ENCODE measurements at regions not wholly inside any gene's neighbourhood (a gene's known extent, or its start where the extent isn't known, plus 50 kb on each side); places are given as distances from the start of the nearest gene placed in this dataset.
"Not testable (repeated sequence)": the region's sequence is repeated elsewhere in the genome, so short reads cannot be mapped to it uniquely, and the experiment has no call there.

GRCh38 chr16:66175058-66175457 is 191.4 kb upstream of the CDH5 start:
- no peak overlapping the region for H3K4me3 Mint-ChIP-seq
- H3K27me3 Mint-ChIP-seq, result peaks cover 4 to 14% (median 7%) of the 10 kb centered on the region in 3 donors
- no peaks in the 10 kb centered on the region for H3K36me3 Mint-ChIP-seq
- DNase-seq (no peak), ATAC-seq (ENCODE audit: low read depth in 2 of 2) (no peak)
- peak overlapping the region in 1 of 6 donors; percentile 48 for H3K27ac Mint-ChIP-seq
- no peaks in the 10 kb centered on the region for H3K4me1 Mint-ChIP-seq
- peaks cover under 1 to 21% (median 6%) of the 10 kb centered on the region in 7 donors for H3K9me3 Mint-ChIP-seq

GRCh38 chr16:66173796-66174195 is 192.7 kb upstream of the CDH5 start:
- H3K4me3 Mint-ChIP-seq; H3K36me3 Mint-ChIP-seq; H3K4me1 Mint-ChIP-seq; H3K27ac Mint-ChIP-seq; ATAC-seq (ENCODE audit: low read depth in 2 of 2); DNase-seq: not testable (repeated sequence)
- H3K27me3 Mint-ChIP-seq, result peaks cover 4 to 14% (median 11%) of the 10 kb centered on the region in 3 donors
- peaks cover 0 to 11% (median 0%) of the 10 kb centered on the region in 7 donors for H3K9me3 Mint-ChIP-seq

GRCh38 chr16:66173181-66173580 is 193.3 kb upstream of the CDH5 start:
- H3K36me3 Mint-ChIP-seq; ATAC-seq (ENCODE audit: low read depth in 2 of 2); H3K4me3 Mint-ChIP-seq; DNase-seq; H3K4me1 Mint-ChIP-seq; H3K9me3 Mint-ChIP-seq: not testable (repeated sequence)
- H3K27me3 Mint-ChIP-seq, result peaks cover 4 to 14% (median 12%) of the 10 kb centered on the region in 3 donors
- H3K27ac Mint-ChIP-seq, result peak overlapping the region in 1 of 6 donors; percentile 49

- Mint-ChIP-seq H3K9me3 (peaks cover 0 to under 1% (median 0%) of the 10 kb centered on the region in 7 donors), H3K36me3 (no peaks in the 10 kb centered on the region), H3K4me1 (no peaks in the 10 kb centered on the region), H3K27me3 (peaks cover 2 to 14% (median 13%) of the 10 kb centered on the region in 3 donors), H3K4me3 (no peak overlapping the region), H3K27ac (no peak overlapping the region)
- DNase-seq (no peak), ATAC-seq (ENCODE audit: low read depth in 2 of 2) (no peak)
These were observed 194.0 kb upstream of the CDH5 start for GRCh38 chr16:66172463-66172862.

- H3K4me1 Mint-ChIP-seq, result no peaks in the 10 kb centered on the region
- peaks cover 0 to 18% (median 10%) of the 10 kb centered on the region in 3 donors for H3K27me3 Mint-ChIP-seq
- H3K9me3 Mint-ChIP-seq, result no peaks in the 10 kb centered on the region
- no peak for ATAC-seq (ENCODE audit: low read depth in 2 of 2)
- no peak for DNase-seq
- H3K4me3 Mint-ChIP-seq, result no peak overlapping the region
- H3K36me3 Mint-ChIP-seq, result no peaks in the 10 kb centered on the region
- no peak overlapping the region for H3K27ac Mint-ChIP-seq
These were observed 194.9 kb upstream of the CDH5 start for GRCh38 chr16:66171578-66171977.

GRCh38 chr16:66170989-66171388 is 195.5 kb upstream of the CDH5 start:
- Mint-ChIP-seq H3K4me1 (no peaks in the 10 kb centered on the region), H3K4me3 (no peak overlapping the region), H3K36me3 (no peaks in the 10 kb centered on the region), H3K9me3 (no peaks in the 10 kb centered on the region), H3K27ac (no peak overlapping the region), H3K27me3 (peaks cover 0 to 13% (median 7%) of the 10 kb centered on the region in 3 donors)
- DNase-seq, result no peak
- ATAC-seq (ENCODE audit: low read depth in 2 of 2), result no peak

GRCh38 chr16:66169817-66170216 is 196.7 kb upstream of the CDH5 start:
- ATAC-seq (ENCODE audit: low read depth in 2 of 2) (no peak), DNase-seq (no peak)
- H3K4me3 Mint-ChIP-seq, result no peak overlapping the region
- H3K27ac Mint-ChIP-seq, result no peak overlapping the region
- no peaks in the 10 kb centered on the region for H3K4me1 Mint-ChIP-seq
- no peaks in the 10 kb centered on the region for H3K9me3 Mint-ChIP-seq
- peaks cover 5 to 13% (median 7%) of the 10 kb centered on the region in 3 donors for H3K27me3 Mint-ChIP-seq
- H3K36me3 Mint-ChIP-seq, result no peaks in the 10 kb centered on the region

GRCh38 chr16:66168777-66169176 is 197.7 kb upstream of the CDH5 start:
- no peak for ATAC-seq (ENCODE audit: low read depth in 2 of 2)
- H3K4me3 Mint-ChIP-seq, result no peak overlapping the region
- peaks cover 5 to 13% (median 7%) of the 10 kb centered on the region in 3 donors for H3K27me3 Mint-ChIP-seq
- H3K27ac Mint-ChIP-seq, result no peak overlapping the region
- H3K9me3 Mint-ChIP-seq, result no peaks in the 10 kb centered on the region
- H3K4me1 Mint-ChIP-seq, result no peaks in the 10 kb centered on the region
- H3K36me3 Mint-ChIP-seq, result no peaks in the 10 kb centered on the region
- DNase-seq, result no peak

GRCh38 chr16:66167564-66168291 is 198.8 kb upstream of the CDH5 start:
- DNase-seq (no peak), ATAC-seq (ENCODE audit: low read depth in 2 of 2) (no peak)
- Mint-ChIP-seq H3K27ac (no peak overlapping the region), H3K9me3 (no peaks in the 10 kb centered on the region), H3K27me3 (peaks cover 7 to 13% (median 9%) of the 10 kb centered on the region in 3 donors), H3K4me1 (no peaks in the 10 kb centered on the region), H3K4me3 (no peak overlapping the region), H3K36me3 (no peaks in the 10 kb centered on the region)

GRCh38 chr16:66166490-66166889 is 200.0 kb upstream of the CDH5 start:
- ATAC-seq (ENCODE audit: low read depth in 2 of 2) (no peak), DNase-seq (no peak)
- Mint-ChIP-seq H3K4me1 (no peaks in the 10 kb centered on the region), H3K4me3 (no peak overlapping the region), H3K9me3 (no peaks in the 10 kb centered on the region), H3K27ac (no peak overlapping the region), H3K36me3 (no peaks in the 10 kb centered on the region), H3K27me3 (peaks cover 7 to 13% (median 9%) of the 10 kb centered on the region in 3 donors)

GRCh38 chr16:66165879-66166278 is 200.6 kb upstream of the CDH5 start:
- H3K27ac Mint-ChIP-seq, result no peak overlapping the region
- no peak overlapping the region for H3K4me3 Mint-ChIP-seq

GRCh38 chr16:66164581-66165247 is 201.8 kb upstream of the CDH5 start:
- peaks cover 7 to 13% (median 9%) of the 10 kb centered on the region in 3 donors for H3K27me3 Mint-ChIP-seq
- no peaks in the 10 kb centered on the region for H3K4me1 Mint-ChIP-seq
- ATAC-seq (ENCODE audit: low read depth in 2 of 2) (no peak), DNase-seq (no peak)
- H3K36me3 Mint-ChIP-seq, result no peaks in the 10 kb centered on the region
- no peaks in the 10 kb centered on the region for H3K9me3 Mint-ChIP-seq
- no peak overlapping the region for H3K27ac Mint-ChIP-seq
- H3K4me3 Mint-ChIP-seq, result no peak overlapping the region

More at GRCh38 chr16:66165879-66166278, 200.6 kb upstream of the CDH5 start:
- H3K36me3 Mint-ChIP-seq, result no peaks in the 10 kb centered on the region
- no peaks in the 10 kb centered on the region for H3K4me1 Mint-ChIP-seq
- no peaks in the 10 kb centered on the region for H3K9me3 Mint-ChIP-seq
- H3K27me3 Mint-ChIP-seq, result peaks cover 7 to 13% (median 9%) of the 10 kb centered on the region in 3 donors
- no peak for DNase-seq
- no peak for ATAC-seq (ENCODE audit: low read depth in 2 of 2)

- no peaks in the 10 kb centered on the region for H3K4me1 Mint-ChIP-seq
- ATAC-seq (ENCODE audit: low read depth in 2 of 2) (no peak), DNase-seq (no peak)
- H3K36me3 Mint-ChIP-seq, result no peaks in the 10 kb centered on the region
- H3K27me3 Mint-ChIP-seq, result peaks cover 7 to 9% (median 8%) of the 10 kb centered on the region in 3 donors
- H3K4me3 Mint-ChIP-seq, result peak overlapping the region in 1 of 8 donors; percentile 17
- H3K9me3 Mint-ChIP-seq, result no peaks in the 10 kb centered on the region
- H3K27ac Mint-ChIP-seq, result peak overlapping the region in 1 of 6 donors; percentile 5
These were observed 203.7 kb upstream of the CDH5 start for GRCh38 chr16:66162821-66163220.

GRCh38 chr16:66161942-66162341 is 204.5 kb upstream of the CDH5 start:
- peaks cover 0 to 9% (median 2%) of the 10 kb centered on the region in 3 donors for H3K27me3 Mint-ChIP-seq
- H3K27ac Mint-ChIP-seq, result no peak overlapping the region
- no peak for DNase-seq
- ATAC-seq (ENCODE audit: low read depth in 2 of 2), result no peak
- no peak overlapping the region for H3K4me3 Mint-ChIP-seq
- no peaks in the 10 kb centered on the region for H3K36me3 Mint-ChIP-seq
- no peaks in the 10 kb centered on the region for H3K4me1 Mint-ChIP-seq
- H3K9me3 Mint-ChIP-seq, result no peaks in the 10 kb centered on the region

All from naive B cell (primary cell).